Prostate gland (tissue), 2 donors: ENCODE measurements at regions not wholly inside any gene's neighbourhood (a gene's known extent, or its start where the extent isn't known, plus 50 kb on each side); places are given as distances from the start of the nearest gene placed in this dataset.

Experiments
- DNase-seq: peaks from one replicate; pipeline ENCODE4 v3.0.0-alpha.2; 2019; ENCODE audit warnings: low spot score
- H3K27ac ChIP-seq, 2 donors: fragments of 200-600 bp; sonication (generic); 2 replicates each; pipeline ENCODE4 v1.5.1; 2017 to 2019
- H3K27me3 ChIP-seq: fragments of 200-600 bp; sonication (generic); replicated peaks from 2 replicates; pipeline ENCODE4 v1.5.1; 2019; ENCODE audit not compliant: insufficient read depth
- H3K36me3 ChIP-seq, 2 donors: fragments of 200-600 bp; sonication (generic); 1 replicate in 1 of 2; 2 replicates in 1 of 2; pipeline versions ENCODE4 v1.5.1 to v1.8.1; 2017 to 2019
- H3K4me1 ChIP-seq: fragments of 200-600 bp; sonication (generic); replicated peaks from 2 replicates; pipeline ENCODE4 v1.5.1; 2019
- H3K4me3 ChIP-seq, 2 donors: fragments of 200-600 bp; sonication (generic); 2 replicates each; pipeline ENCODE4 v1.5.1; 2017 to 2019
- H3K9me3 ChIP-seq: fragments of 200-600 bp; sonication (generic); 2 replicates; pipeline ENCODE4 v1.5.1; 2017
- CTCF ChIP-seq, 4 experiments: fragments of 200-600 bp in 2 of 4; fragments of 450-650 bp in 2 of 4; sonication (generic) in 2 of 4; IDR thresholded peaks; 1 replicate in 3 of 4; 2 replicates in 1 of 4; pipeline ENCODE4 v1.5.1; 2016 to 2019; ENCODE audit warnings: antibody characterized with exemption in 4 of 4, mild to moderate bottlenecking in 2 of 4, moderate library complexity in 2 of 4
- POLR2A ChIP-seq: fragments of 450-650 bp; IDR thresholded peaks from one replicate; pipeline ENCODE4 v1.6.1; 2016; ENCODE audit warnings: antibody characterized with exemption, mild to moderate bottlenecking
- POLR2AphosphoS5 ChIP-seq: sonication (generic); formaldehyde crosslinking; IDR thresholded peaks from one replicate; pipeline ENCODE4 v1.6.1; 2017; ENCODE audit warnings: antibody characterized with exemption
- WGBS: methylation state at CpG from one replicate; pipeline ENCODE4 v1.1.5; 2018; 5-methylcytosine and 5-hydroxymethylcytosine counted together
- intact Hi-C: fragments of 100-400 bp; cut with DNase I; formaldehyde crosslinking; loops from one replicate; pipeline ENCODE4 v1.14.2; 2022

GRCh38 chr2:111703759-111704158 is 180.2 kb downstream of the ANAPC1 start:
- Histone ChIP-seq H3K27me3 (no peaks in the 10 kb centered on the region), H3K36me3 (no peaks in the 10 kb centered on the region), H3K9me3 (no peaks in the 10 kb centered on the region), H3K4me3 (no peak overlapping the region), H3K4me1 (no peaks in the 10 kb centered on the region), H3K27ac (no peak overlapping the region)
- intact Hi-C loops, result no loop called here
- WGBS, result 97% methylated on average over 5 of the region's 5 CpGs
- TF ChIP-seq POLR2AphosphoS5 (no peak), POLR2A (no peak), CTCF (IDR thresholded peaks at IDR 0.05) (no peak)
- DNase-seq, result no peak

- Histone ChIP-seq H3K4me1 (no peaks in the 10 kb centered on the region), H3K36me3 (no peaks in the 10 kb centered on the region), H3K9me3 (no peaks in the 10 kb centered on the region), H3K27me3 (no peaks in the 10 kb centered on the region), H3K4me3 (no peak overlapping the region), H3K27ac (no peak overlapping the region)
- TF ChIP-seq POLR2AphosphoS5 (no peak), CTCF (IDR thresholded peaks at IDR 0.05) (no peak), POLR2A (no peak)
- DNase-seq, result no peak
- intact Hi-C loops, result no loop called here
- 93% methylated on average over 6 of the region's 6 CpGs for WGBS
Observed at GRCh38 chr2:111704246-111704645, 179.7 kb downstream of the ANAPC1 start.

- Histone ChIP-seq H3K27ac (no peak overlapping the region), H3K9me3 (no peaks in the 10 kb centered on the region), H3K27me3 (no peaks in the 10 kb centered on the region), H3K36me3 (no peaks in the 10 kb centered on the region), H3K4me1 (no peaks in the 10 kb centered on the region), H3K4me3 (no peak overlapping the region)
- TF ChIP-seq POLR2A (no peak), CTCF (IDR thresholded peaks at IDR 0.05) (no peak), POLR2AphosphoS5 (no peak)
- intact Hi-C loops, result no loop called here
- WGBS, result 84% methylated on average over 7 of the region's 7 CpGs
- no peak for DNase-seq
Observed at GRCh38 chr2:111705239-111705638, 178.8 kb downstream of the ANAPC1 start.

- H3K27ac ChIP-seq, result no peak overlapping the region
- H3K4me3 ChIP-seq, result no peak overlapping the region
- no peaks in the 10 kb centered on the region for H3K9me3 ChIP-seq
- DNase-seq, result no peak
- H3K36me3 ChIP-seq, result no peaks in the 10 kb centered on the region
- intact Hi-C loops, result no loop called here
- 49% methylated on average over 6 of the region's 6 CpGs for WGBS
- no peaks in the 10 kb centered on the region for H3K4me1 ChIP-seq
- no peaks in the 10 kb centered on the region for H3K27me3 ChIP-seq
- no peak for TF ChIP-seq POLR2A
- TF ChIP-seq CTCF (IDR thresholded peaks at IDR 0.05), result no peak
- no peak for TF ChIP-seq POLR2AphosphoS5
Observed at GRCh38 chr2:111705711-111706336, 178.2 kb downstream of the ANAPC1 start.

- intact Hi-C loops, result no loop called here
- H3K4me1 ChIP-seq, result no peaks in the 10 kb centered on the region
- no peaks in the 10 kb centered on the region for H3K9me3 ChIP-seq
- H3K36me3 ChIP-seq, result no peaks in the 10 kb centered on the region
- H3K4me3 ChIP-seq, result no peak overlapping the region
- H3K27me3 ChIP-seq, result no peaks in the 10 kb centered on the region
- TF ChIP-seq CTCF (IDR thresholded peaks at IDR 0.05), result no peak
- H3K27ac ChIP-seq, result no peak overlapping the region
- 95% methylated on average over 9 of the region's 9 CpGs for WGBS
- no peak for DNase-seq
Observed at GRCh38 chr2:111706481-111707001, 177.5 kb downstream of the ANAPC1 start.
